NCI-H2029 treated with DMSO at 0.1 percent for 48 hours (cell line): ENCODE measurements at regions not wholly inside any gene's neighbourhood (a gene's known extent, or its start where the extent isn't known, plus 50 kb on each side); places are given as distances from the start of the nearest gene placed in this dataset.
"Not testable (repeated sequence)": the region's sequence is repeated elsewhere in the genome, so short reads cannot be mapped to it uniquely, and the experiment has no call there.

Source experiments
- DNase-seq: peaks from one replicate; lab custom pipeline; 2025; lab: John Stamatoyannopoulos, UW

GRCh38 chr13:39803156-39803555, 147.7 kb downstream of the COG6 start:
- no peak for DNase-seq

GRCh38 chr13:39803851-39804250, 148.4 kb downstream of the COG6 start:
- DNase-seq, result no peak

GRCh38 chr13:39804332-39805210, 149.1 kb downstream of the COG6 start:
- no peak for DNase-seq

- DNase-seq, result no peak
These were observed 154.0 kb downstream of the COG6 start for GRCh38 chr13:39809466-39809865.

- no peak for DNase-seq
These were observed 154.8 kb downstream of the COG6 start for GRCh38 chr13:39810091-39810877.

GRCh38 chr13:39811051-39811450, 155.6 kb downstream of the COG6 start:
- DNase-seq, result no peak

- DNase-seq, result no peak
These were observed 156.2 kb downstream of the COG6 start for GRCh38 chr13:39811696-39812095.

- DNase-seq, result no peak
These were observed 160.1 kb downstream of the COG6 start for GRCh38 chr13:39815345-39816111.

GRCh38 chr13:39816936-39817335, 161.5 kb downstream of the COG6 start:
- DNase-seq, result no peak

GRCh38 chr13:39818953-39819352, 163.5 kb downstream of the COG6 start:
- no peak for DNase-seq

GRCh38 chr13:39820606-39821005, 165.1 kb downstream of the COG6 start:
- DNase-seq, result no peak

- DNase-seq, result no peak
These were observed 166.5 kb downstream of the COG6 start for GRCh38 chr13:39821977-39822376.

GRCh38 chr13:39822437-39822836, 167.0 kb downstream of the COG6 start:
- no peak for DNase-seq

GRCh38 chr13:39823063-39823713, 167.7 kb downstream of the COG6 start:
- DNase-seq, result no peak

- no peak for DNase-seq
These were observed 170.4 kb downstream of the COG6 start for GRCh38 chr13:39825886-39826285.

GRCh38 chr13:39835253-39835652, 179.8 kb downstream of the COG6 start:
- no peak for DNase-seq

GRCh38 chr13:39836038-39836437, 180.6 kb downstream of the COG6 start:
- no peak for DNase-seq

- not testable (repeated sequence) for DNase-seq
These were observed 182.4 kb downstream of the COG6 start for GRCh38 chr13:39837866-39838265.

- DNase-seq, result no peak
These were observed 184.7 kb downstream of the COG6 start for GRCh38 chr13:39840201-39840600.

- DNase-seq, result no peak
These were observed 191.9 kb downstream of the COG6 start for GRCh38 chr13:39847336-39847735.

- DNase-seq, result no peak
These were observed 199.8 kb downstream of the COG6 start for GRCh38 chr13:39855236-39855635.

- DNase-seq, result no peak
These were observed 201.3 kb downstream of the COG6 start for GRCh38 chr13:39856714-39857113.
